Stimulated activated CD4-positive, alpha-beta T cell treated with anti-CD3 and anti-CD28 coated beads, TNF-alpha, amount 100 ng/mL, for 24 hours (primary cell): ENCODE measurements at regions not wholly inside any gene's neighbourhood (a gene's known extent, or its start where the extent isn't known, plus 50 kb on each side); places are given as distances from the start of the nearest gene placed in this dataset.
"Not testable (repeated sequence)": the region's sequence is repeated elsewhere in the genome, so short reads cannot be mapped to it uniquely, and the experiment has no call there.

Source experiments
- DNase-seq, 3 experiments: peaks; one replicate each; pipeline ENCODE4 v3.0.0-alpha.2; 2020; ENCODE audit warnings: low read depth in 3 of 3

DNA sequence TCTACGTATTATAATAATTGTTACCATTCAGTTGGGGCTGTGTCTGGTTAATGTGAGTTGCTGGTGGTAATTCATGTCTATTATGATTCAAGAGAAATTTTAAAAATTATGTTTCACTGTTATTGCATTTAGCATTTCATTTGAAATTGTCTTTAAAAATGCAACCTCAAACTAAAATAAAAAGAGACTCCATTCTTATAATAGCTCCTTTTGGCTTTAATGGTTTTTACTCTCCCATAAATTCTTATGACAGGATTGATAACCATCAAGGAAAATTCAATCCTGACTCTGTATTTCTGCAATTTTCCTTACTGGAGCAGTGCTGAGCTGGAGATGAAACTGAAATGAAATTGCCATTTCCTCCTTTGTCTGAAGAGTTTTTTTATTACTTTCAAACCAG lies 262.7 kb downstream of the REEP3 start:
- no peak for DNase-seq

DNA sequence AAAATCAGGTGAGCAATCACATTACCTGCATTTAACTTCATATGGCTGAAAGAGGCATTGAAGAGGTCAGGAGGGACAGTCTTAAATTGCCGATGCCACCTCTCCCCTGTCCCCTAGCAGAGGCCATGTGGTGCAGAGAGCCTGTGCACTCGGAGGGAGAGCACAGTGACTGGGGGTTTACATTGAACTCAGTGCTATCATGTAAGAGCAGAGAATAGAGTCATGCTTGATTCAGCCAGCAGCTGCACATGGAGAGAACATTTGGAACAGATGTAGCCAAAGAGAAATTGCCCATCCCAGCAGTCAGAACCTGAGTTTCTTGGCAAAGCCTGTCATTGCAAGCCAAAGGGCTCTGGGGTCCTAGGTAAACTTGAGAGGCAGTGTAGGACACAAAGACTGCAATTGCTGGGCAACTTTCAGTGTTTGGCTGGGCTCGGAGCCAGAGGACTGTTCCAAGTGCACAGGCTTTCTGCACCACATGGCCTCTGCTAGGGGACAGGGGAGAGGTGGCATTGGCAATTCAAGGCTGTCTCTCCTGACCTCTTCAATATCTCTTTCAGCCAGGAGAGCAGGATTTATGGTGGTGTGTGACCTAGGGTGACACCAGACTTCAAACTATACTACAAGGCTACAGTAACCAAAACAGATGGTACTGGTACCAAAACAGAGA lies 267.1 kb downstream of the REEP3 start:
- no peak for DNase-seq

- DNase-seq: no peak
Measured at GRCh38 chr10:63795094-63795860, 274.1 kb downstream of the REEP3 start.

GRCh38 chr10:63798599-63799498 lies 277.6 kb downstream of the REEP3 start:
- DNase-seq: no peak

DNA sequence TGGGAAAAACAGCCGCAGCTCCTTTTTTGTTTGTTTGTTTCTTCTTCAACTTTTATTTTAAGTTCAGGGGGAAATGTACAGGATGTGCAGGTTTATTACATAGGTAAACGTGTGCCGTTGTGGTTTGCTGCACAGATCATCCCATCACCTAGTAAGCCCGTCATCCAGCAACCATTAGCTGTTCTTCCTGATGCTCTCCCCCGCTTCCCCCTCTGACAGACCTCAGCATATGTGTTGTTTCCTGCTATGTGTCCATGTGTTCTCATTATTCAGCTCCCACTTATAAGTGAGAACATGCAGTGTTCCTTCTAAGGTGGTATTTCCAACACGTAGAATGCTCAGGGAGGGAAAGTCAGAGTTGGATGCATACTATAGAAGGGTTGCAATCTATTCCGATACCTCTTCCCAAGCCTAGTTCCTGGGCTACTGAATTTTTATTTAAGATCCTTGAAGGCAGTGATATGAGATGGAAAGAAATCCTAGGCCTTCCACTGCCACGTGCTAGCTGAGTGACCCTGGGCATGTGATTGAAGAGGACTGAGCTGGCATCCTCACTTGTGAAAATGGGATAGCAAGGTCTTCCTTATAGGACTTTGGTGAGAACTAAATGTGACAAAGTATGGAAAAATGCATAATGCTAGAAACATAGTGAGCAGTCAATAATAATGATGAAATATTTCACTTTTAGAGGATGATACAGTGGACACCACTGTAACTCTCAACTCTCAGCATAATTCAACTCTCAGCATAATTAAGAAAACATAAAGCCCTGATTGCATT lies 278.5 kb downstream of the REEP3 start:
- no peak for DNase-seq

DNA sequence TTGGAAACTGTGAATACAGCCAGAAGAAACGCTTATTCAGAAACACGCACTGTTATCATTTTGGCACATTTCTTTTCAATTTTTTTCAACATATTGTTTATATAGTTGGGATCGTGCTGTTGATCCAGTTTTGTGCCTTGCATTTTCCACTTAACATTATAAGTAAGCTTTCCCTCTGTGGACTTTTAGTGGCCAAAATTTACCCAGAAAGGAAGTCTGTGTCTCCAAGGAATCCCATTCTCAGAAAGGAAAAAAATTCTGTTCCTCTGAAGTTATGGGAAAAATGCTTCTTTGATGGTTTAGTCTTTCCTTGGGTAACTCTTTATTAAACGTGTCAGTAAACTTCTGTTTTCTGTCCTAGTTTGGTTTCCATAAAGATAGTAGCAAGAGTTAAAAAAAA lies 280.0 kb downstream of the REEP3 start:
- DNase-seq: no peak

DNA sequence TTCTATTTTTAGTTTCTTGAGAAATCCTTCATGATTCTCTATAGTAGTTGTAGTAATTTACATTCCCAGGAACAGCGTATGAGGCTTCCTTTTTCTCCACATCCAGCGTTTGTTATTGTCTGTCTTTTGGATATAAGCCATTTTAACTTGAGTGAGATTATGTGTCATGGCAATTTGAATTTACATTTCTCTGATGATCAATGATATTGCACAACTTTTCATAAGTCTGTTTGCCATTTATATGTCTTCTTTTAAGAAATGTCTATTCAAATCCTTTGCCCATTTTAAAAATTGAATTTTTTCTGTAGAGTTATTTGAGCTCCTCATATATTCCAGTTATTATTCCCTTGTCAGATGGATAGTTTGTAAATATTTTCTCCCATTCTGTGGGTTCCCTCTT lies 285.1 kb downstream of the REEP3 start:
- no peak for DNase-seq

DNA sequence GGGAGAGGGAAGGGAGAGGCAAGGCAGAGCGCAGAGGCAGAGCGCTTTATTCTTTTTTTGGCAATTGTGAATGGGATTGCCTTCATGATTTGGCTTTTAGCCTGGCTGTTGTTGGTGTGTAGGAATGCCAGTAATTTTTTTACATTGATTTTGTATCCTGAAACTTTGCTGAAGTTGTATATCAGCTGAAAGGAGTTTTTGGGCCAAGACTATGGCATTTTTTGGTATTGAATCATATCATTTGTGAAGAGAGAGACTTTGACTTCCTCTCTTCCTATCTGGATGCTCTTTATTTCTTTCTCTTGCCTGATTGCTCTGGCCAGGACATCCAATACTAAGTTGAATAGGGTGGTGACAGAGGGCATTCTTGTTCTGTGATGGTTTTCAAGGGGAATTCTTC lies 291.3 kb downstream of the REEP3 start:
- DNase-seq: no peak

DNA sequence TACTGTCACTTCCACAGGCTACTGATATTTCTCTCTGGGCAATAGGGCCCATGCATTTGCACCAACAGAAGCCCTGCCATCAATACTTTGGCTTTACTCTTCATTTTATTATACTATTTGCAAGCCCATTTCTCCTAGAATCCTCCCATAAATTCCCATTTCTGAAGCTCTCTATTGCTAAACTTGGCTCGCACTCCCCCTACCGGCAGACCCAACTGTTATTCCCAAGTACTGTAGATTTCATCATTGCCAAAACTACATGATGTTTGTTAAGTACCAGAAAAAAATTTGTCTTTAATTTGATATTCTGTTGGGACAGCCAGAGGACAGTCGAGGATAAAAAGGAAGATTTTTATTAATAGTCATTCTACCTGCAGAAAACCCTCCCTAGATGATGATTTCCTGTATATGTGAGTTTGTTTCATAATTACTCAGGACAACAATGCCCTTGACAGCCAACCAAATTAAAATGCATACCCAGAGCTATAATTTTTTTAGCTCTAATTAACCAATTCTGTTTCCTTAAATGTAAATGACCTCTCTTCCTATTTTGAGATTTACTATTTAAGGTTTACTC lies 298.6 kb downstream of the REEP3 start:
- DNase-seq: peak in 1 of 3 experiments; percentile 6

- no peak for DNase-seq
Measured at GRCh38 chr10:63822496-63822895, 301.3 kb downstream of the REEP3 start.

- no peak for DNase-seq
Measured at GRCh38 chr10:63825111-63825510, 303.9 kb downstream of the REEP3 start.

DNA sequence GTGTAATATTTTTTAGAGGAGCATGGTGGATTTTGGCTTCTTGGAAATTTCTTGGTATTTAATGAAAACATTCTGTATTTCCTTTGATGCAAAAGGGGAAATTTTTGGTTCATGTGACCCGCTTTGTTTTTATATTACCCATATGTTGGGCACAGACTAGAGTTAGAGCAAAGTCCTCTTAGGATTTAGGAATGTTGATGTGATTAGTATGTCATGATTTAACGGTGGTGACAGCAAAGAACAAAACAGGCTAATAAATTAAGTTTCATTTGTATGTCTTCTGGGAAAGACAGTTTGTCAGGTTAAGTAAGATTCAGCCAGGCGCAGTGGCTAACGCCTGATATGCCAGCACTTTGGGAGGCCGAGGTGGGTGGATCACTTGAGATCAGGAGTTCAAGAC lies 304.6 kb downstream of the REEP3 start:
- DNase-seq: no peak

DNA sequence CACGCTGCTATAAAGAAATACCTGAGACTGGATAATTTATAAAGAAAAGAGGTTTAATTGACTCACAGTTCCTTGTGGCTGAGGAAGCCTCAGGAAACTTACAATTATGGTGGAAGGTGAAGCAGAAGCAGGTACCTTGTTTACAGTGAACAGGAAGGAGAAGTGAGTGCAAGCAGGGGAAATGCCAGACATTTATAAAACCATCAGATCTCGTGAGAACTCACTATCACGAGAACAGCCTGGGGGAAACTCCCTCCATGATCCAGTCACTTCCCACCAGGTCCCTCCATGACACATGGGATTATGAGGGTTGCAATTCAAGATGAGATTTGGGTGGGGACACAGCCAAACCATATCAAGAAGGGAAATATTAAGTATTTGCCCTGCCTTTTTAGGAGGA lies 305.8 kb downstream of the REEP3 start:
- not testable (repeated sequence) for DNase-seq

- no peak for DNase-seq
Measured at GRCh38 chr10:63829020-63829419, 307.8 kb downstream of the REEP3 start.

- no peak for DNase-seq
Measured at GRCh38 chr10:63829573-63830149, 308.5 kb downstream of the REEP3 start.

DNA sequence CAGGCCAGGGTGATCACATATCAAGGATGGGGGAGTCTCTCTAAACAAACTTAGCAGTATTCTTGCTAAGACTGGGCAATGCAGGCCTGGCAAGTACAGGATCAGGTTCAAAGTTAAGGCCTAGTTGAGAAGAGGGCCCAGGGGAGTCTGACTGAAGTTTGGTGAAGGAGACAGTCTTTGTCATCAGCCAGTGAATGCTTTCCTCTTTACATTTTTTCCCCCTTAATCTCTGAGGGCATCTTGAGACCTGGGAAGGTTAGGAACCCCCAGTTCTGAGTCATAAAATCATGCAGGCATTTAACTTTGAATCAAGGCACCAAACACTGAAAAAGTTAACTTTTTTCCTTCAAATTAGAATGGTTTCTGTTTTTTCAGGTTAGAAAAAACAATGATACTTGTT lies 311.5 kb downstream of the REEP3 start:
- no peak for DNase-seq

DNA sequence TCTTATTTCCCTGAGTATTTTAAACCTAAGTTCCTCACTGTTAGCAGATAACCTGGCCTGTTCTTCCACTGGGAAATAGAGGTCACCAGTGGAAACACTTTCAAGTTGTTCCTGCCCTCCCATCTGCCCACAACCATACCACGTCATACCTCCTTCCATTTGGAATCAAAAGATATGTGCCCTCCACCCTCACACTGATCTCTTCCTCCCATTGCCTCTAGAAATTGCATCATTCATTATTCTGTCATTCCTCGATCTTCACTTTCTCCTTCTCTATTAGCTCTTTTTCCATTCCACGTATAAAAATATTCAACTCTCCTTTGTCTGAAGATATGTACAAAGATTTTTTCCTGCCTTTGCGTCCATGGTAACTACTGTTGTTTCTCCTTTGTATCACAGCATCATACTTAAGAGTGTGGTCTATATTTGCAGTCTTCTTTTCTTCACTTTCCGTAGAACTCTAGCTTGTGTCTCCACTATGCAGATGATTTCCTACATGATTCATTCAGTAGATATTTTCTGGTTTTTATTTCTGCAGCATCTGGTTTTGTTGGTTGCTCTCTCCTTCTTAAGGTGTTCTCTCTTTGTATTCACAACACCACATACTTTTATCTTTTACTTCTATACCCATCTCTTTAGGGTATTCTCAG lies 312.3 kb downstream of the REEP3 start:
- no peak for DNase-seq

- DNase-seq: no peak
Measured at GRCh38 chr10:63836666-63837442, 315.7 kb downstream of the REEP3 start.

- DNase-seq: no peak
Measured at GRCh38 chr10:63841761-63842160, 320.6 kb downstream of the REEP3 start.

GRCh38 chr10:63843107-63843506 lies 321.9 kb downstream of the REEP3 start:
- DNase-seq: no peak
